HCT116 (cell line): ENCODE measurements at regions not wholly inside any gene's neighbourhood (a gene's known extent, or its start where the extent isn't known, plus 50 kb on each side); places are given as distances from the start of the nearest gene placed in this dataset.

Experiments used
- ATAC-seq: fragments of 200-7000 bp; cut with Tn5 transposase; 2 replicates; pipeline ENCODE4 v1.9.1; 2020; ENCODE audit warnings: mild to moderate bottlenecking, moderate library complexity
- BruUV-seq: library from RNA; stranded (reverse); fragments of 400-500 nt; replicated peaks from 2 replicates; lab custom pipeline; 2021; lab: Mats Ljungman, UMichigan
- CTCF ChIA-PET: fragments of 300-600 bp; sonication (Branson Sonifier 250); formaldehyde crosslinking; loops from one replicate; lab custom pipeline; 2021; ENCODE audit warnings: antibody characterized with exemption; lab: Charles Lee
- POLR2A ChIA-PET: fragments of 300-600, 350-600 bp; sonication (Branson Sonifier 250); formaldehyde crosslinking; loops from one replicate; lab custom pipeline; 2021; ENCODE audit warnings: antibody characterized with exemption; lab: Charles Lee
- RAD21 ChIA-PET, 2 experiments: fragments of 300-600 bp; sonication (Branson Sonifier 250); formaldehyde crosslinking; loops; one replicate each; lab custom pipeline; 2023; ENCODE audit warnings: low total read pairs in 2 of 2; ENCODE audit not compliant: uncharacterized antibody in 2 of 2, unreplicated experiment in 2 of 2, low non-redundant PET in 1 of 2; lab: Charles Lee
- DNase-seq: peaks from one replicate; pipeline ENCODE4 v3.0.0-alpha.2; 2010; ENCODE audit warnings: low read depth, low spot score
- H2AFZ ChIP-seq: fragments of 200-600 bp; shearing (Covaris generic), sonication (generic); 2 replicates; pipeline ENCODE4 v1.6.1; 2017; ENCODE audit warnings: low read depth, mixed run types, mixed read lengths, antibody characterized with exemption, low read length; ENCODE audit not compliant: poor library complexity, severe bottlenecking
- H3K27ac ChIP-seq: 2 replicates; pipeline ENCODE4 v1.5.1; 2012; ENCODE audit warnings: low read depth, low read length
- H3K27me3 ChIP-seq: fragments of 200-600 bp; sonication (generic); 2 replicates; pipeline ENCODE4 v1.6.1; 2016; ENCODE audit warnings: mixed run types, low read length, mixed read lengths; ENCODE audit not compliant: insufficient read depth
- H3K36me3 ChIP-seq, 2 experiments: fragments of 200-500 bp in 1 of 2; fragments of 200-600 bp in 1 of 2; sonication (Bioruptor generic) in 1 of 2; sonication (generic) in 1 of 2; 2 replicates each; pipeline versions ENCODE4 v1.5.1 to v1.6.1; 2014 to 2016; ENCODE audit warnings: low read length in 2 of 2, inconsistent platforms in 1 of 2, mixed read lengths in 1 of 2, mixed run types in 1 of 2; ENCODE audit not compliant: insufficient read depth in 2 of 2, control insufficient read depth in 1 of 2
- H3K4me1 ChIP-seq, 2 experiments: fragments of 200-600 bp in 1 of 2; sonication (generic) in 1 of 2; 2 replicates each; pipeline versions ENCODE4 v1.5.1 to v1.6.1; 2012 to 2017; ENCODE audit warnings: low read length in 2 of 2, inconsistent platforms in 1 of 2, mild to moderate bottlenecking in 1 of 2, mixed read lengths in 1 of 2, mixed run types in 1 of 2, moderate library complexity in 1 of 2; ENCODE audit not compliant: insufficient read depth in 2 of 2, control insufficient read depth in 1 of 2
- H3K4me2 ChIP-seq: fragments of 200-600 bp; sonication (generic); 2 replicates; pipeline ENCODE4 v1.6.1; 2017; ENCODE audit warnings: mixed run types, low read length, mixed read lengths
- H3K4me3 ChIP-seq, 2 experiments: fragments of 200-600 bp in 1 of 2; sonication (generic) in 1 of 2; replicated peaks in 1 of 2; 2 replicates each; pipeline ENCODE4 v1.5.1; 2011 to 2016; ENCODE audit warnings: low read length in 2 of 2, control low read depth in 1 of 2, low read depth in 1 of 2, mild to moderate bottlenecking in 1 of 2, mixed read lengths in 1 of 2, mixed run types in 1 of 2
- H3K79me2 ChIP-seq: fragments of 200-600 bp; sonication (generic); 2 replicates; pipeline ENCODE4 v1.6.1; 2017; ENCODE audit warnings: mild to moderate bottlenecking, mixed run types, low read length, moderate library complexity, mixed read lengths; ENCODE audit not compliant: insufficient read depth
- H3K9ac ChIP-seq: fragments of 200-600 bp; sonication (generic); 2 replicates; pipeline ENCODE4 v1.6.1; 2016; ENCODE audit warnings: low read length, mixed read lengths
- H3K9me2 ChIP-seq: fragments of 200-600 bp; sonication (generic), shearing (Covaris generic); 2 replicates; pipeline ENCODE4 v1.6.1; 2017; ENCODE audit warnings: mixed run types, mild to moderate bottlenecking, moderate library complexity; ENCODE audit not compliant: insufficient read depth
- H3K9me3 ChIP-seq, 2 experiments: fragments of 200-500 bp in 1 of 2; fragments of 200-600 bp in 1 of 2; sonication (Bioruptor generic) in 1 of 2; sonication (generic) in 1 of 2; 2 replicates each; pipeline ENCODE4 v1.6.1; 2014 to 2017; ENCODE audit warnings: low read length in 2 of 2, mixed read lengths in 2 of 2, inconsistent platforms in 1 of 2, low read depth in 1 of 2, mild to moderate bottlenecking in 1 of 2, mixed run types in 1 of 2, moderate library complexity in 1 of 2; ENCODE audit not compliant: control insufficient read depth in 1 of 2, insufficient read depth in 1 of 2
- H4K20me1 ChIP-seq: fragments of 200-600 bp; sonication (generic), shearing (Covaris generic); 2 replicates; pipeline ENCODE4 v1.6.1; 2017; ENCODE audit warnings: mixed run types, mild to moderate bottlenecking, moderate library complexity; ENCODE audit not compliant: insufficient read depth
- ATF3 ChIP-seq: IDR thresholded peaks from 2 replicates; pipeline ENCODE4 v1.6.1; 2012
- CEBPB ChIP-seq: IDR thresholded peaks from 2 replicates; pipeline ENCODE4 v1.6.1; 2012; ENCODE audit warnings: low read depth
- EGR1 ChIP-seq: IDR thresholded peaks from 2 replicates; pipeline ENCODE4 v1.6.1; 2012; ENCODE audit warnings: low read depth
- ELF1 ChIP-seq: IDR thresholded peaks from 2 replicates; pipeline ENCODE4 v1.6.1; 2012; ENCODE audit warnings: low read depth, borderline replicate concordance
- EZH2 ChIP-seq: fragments of 200-600 bp; sonication (generic); IDR thresholded peaks from 2 replicates; pipeline ENCODE4 v1.6.1; 2017; ENCODE audit warnings: antibody characterized with exemption, mixed run types
- JUND ChIP-seq: IDR thresholded peaks from 2 replicates; pipeline ENCODE4 v1.6.1; 2012
- POLR2A ChIP-seq: IDR thresholded peaks from 2 replicates; pipeline ENCODE4 v1.7.0; 2011; ENCODE audit warnings: borderline replicate concordance; ENCODE audit not compliant: insufficient read depth, insufficient read length; ENCODE audit errors: extremely low read depth
- REST ChIP-seq: IDR thresholded peaks from 2 replicates; pipeline ENCODE4 v1.6.1; 2012; ENCODE audit warnings: low read depth
- SIN3A ChIP-seq: IDR thresholded peaks from 2 replicates; pipeline ENCODE4 v1.6.1; 2012; ENCODE audit warnings: low read depth
- SRF ChIP-seq: IDR thresholded peaks from 2 replicates; pipeline ENCODE4 v1.6.1; 2012; ENCODE audit warnings: low read depth
- TCF7L2 ChIP-seq: IDR thresholded peaks from 2 replicates; pipeline ENCODE4 v1.7.0; 2011; ENCODE audit warnings: borderline replicate concordance, inconsistent platforms; ENCODE audit not compliant: insufficient read depth, insufficient read length; ENCODE audit errors: extremely low read depth
- YY1 ChIP-seq: IDR thresholded peaks from 2 replicates; pipeline ENCODE4 v1.6.1; 2011; ENCODE audit warnings: low read length, low read depth, moderate library complexity, mild to moderate bottlenecking; ENCODE audit not compliant: insufficient replicate concordance; ENCODE audit errors: extremely low read depth
- ZBTB33 ChIP-seq: IDR thresholded peaks from 2 replicates; pipeline ENCODE4 v1.6.1; 2011; ENCODE audit warnings: mild to moderate bottlenecking, low read length, moderate library complexity; ENCODE audit not compliant: insufficient replicate concordance; ENCODE audit errors: extremely low read depth
- intact Hi-C: fragments of 100-400 bp; cut with micrococcal nuclease; formaldehyde crosslinking; loops from 2 replicates; pipeline ENCODE4 v1.10.0; 2022

- TF ChIP-seq SIN3A, result no peak
- TF ChIP-seq CEBPB, result no peak
- TF ChIP-seq POLR2A, result no peak
- TF ChIP-seq EGR1, result no peak
- TF ChIP-seq SRF, result no peak
Measured at GRCh38 chr14:28656704-28657255, 109.8 kb upstream of the FOXG1 start (continued).

- TF ChIP-seq CEBPB (no peak), EZH2 (no peak), POLR2A (no peak), YY1 (no peak), ELF1 (no peak), REST (no peak), ATF3 (no peak), JUND (no peak), ZBTB33 (no peak), TCF7L2 (no peak)
- intact Hi-C loops, result no loop called here
- H3K4me2 ChIP-seq, result no peak overlapping the region
- H3K27me3 ChIP-seq, result no peaks in the 10 kb centered on the region
- no peak overlapping the region for H3K9ac ChIP-seq
- DNase-seq (no peak), ATAC-seq (no peak)
- POLR2A ChIA-PET, result no interaction called here
- BruUV-seq, result no TSS peak
- H3K4me1 ChIP-seq, result no peaks in the 10 kb centered on the region
- no peak overlapping the region for H3K4me3 ChIP-seq
- no peak overlapping the region for H2AFZ ChIP-seq
- peaks cover 12 to 14% of the 10 kb centered on the region in 2 experiments; a peak in 2 of 4 replicates for H3K9me3 ChIP-seq
- CTCF ChIA-PET, result no interaction called here
- RAD21 ChIA-PET, result no interaction called here
- no peak overlapping the region for H3K27ac ChIP-seq
- no peaks in the 10 kb centered on the region for H3K79me2 ChIP-seq
- H3K36me3 ChIP-seq, result no peaks in the 10 kb centered on the region
- H3K9me2 ChIP-seq, result no peaks in the 10 kb centered on the region
- H4K20me1 ChIP-seq, result no peaks in the 10 kb centered on the region
Measured at GRCh38 chr14:28661171-28661772, 105.3 kb upstream of the FOXG1 start.
